K562 (cell line): ENCODE measurements at regions not wholly inside any gene's neighbourhood (a gene's known extent, or its start where the extent isn't known, plus 50 kb on each side); places are given as distances from the start of the nearest gene placed in this dataset.

ENCODE experiments used
- ARHGAP35 ChIP-seq: fragments of 450-650 bp; IDR thresholded peaks from 2 replicates; pipeline ENCODE4 v1.6.1; 2018; ENCODE audit not compliant: partially characterized antibody
- CREB1 ChIP-seq, 2 experiments: sonication (generic) in 1 of 2; formaldehyde crosslinking in 1 of 2; IDR thresholded peaks; 2 replicates each; pipeline versions ENCODE4 v1.6.1 to v1.8.0; 2012 to 2022; ENCODE audit warnings: inconsistent platforms in 1 of 2, mild to moderate bottlenecking in 1 of 2, missing genetic modification reagents in 1 of 2, moderate library complexity in 1 of 2
- ELF1 ChIP-seq: fragments of 200-800 bp; sonication (Bioruptor generic); IDR thresholded peaks from 2 replicates; pipeline ENCODE4 v1.6.1; 2016; ENCODE audit warnings: missing genetic modification characterization, missing compliant biosample characterization
- PBX2 ChIP-seq, 2 experiments: IDR thresholded peaks in 1 of 2; conservative IDR thresholded peaks in 1 of 2; 2 replicates each; pipeline ENCODE4 v1.6.1; 2016; ENCODE audit warnings: low read depth in 2 of 2, mild to moderate bottlenecking in 1 of 2, missing compliant biosample characterization in 1 of 2, missing genetic modification characterization in 1 of 2, moderate library complexity in 1 of 2
- RBM14 ChIP-seq: fragments of 200-400 bp; formaldehyde crosslinking; IDR thresholded peaks from 2 replicates; pipeline ENCODE4 v1.6.1; 2018; ENCODE audit warnings: low read depth, mild to moderate bottlenecking, low read length, moderate library complexity, borderline replicate concordance; ENCODE audit not compliant: insufficient read depth
- RNF219 ChIP-seq: fragments of 250-450 bp; sonication (Bioruptor Pico); IDR thresholded peaks from 2 replicates; pipeline ENCODE4 v1.5.0; 2022; ENCODE audit warnings: mild to moderate bottlenecking
- SNIP1 ChIP-seq: fragments of 450-650 bp; IDR thresholded peaks from 2 replicates; pipeline ENCODE4 v1.7.1; 2017; ENCODE audit warnings: low read depth, mild to moderate bottlenecking
- TRIM24 ChIP-seq, 2 experiments: fragments of 450-650 bp; IDR thresholded peaks; 2 replicates each; pipeline ENCODE4 v1.6.1; 2016
- ZNF644 ChIP-seq: fragments of 200-800 bp; sonication (Bioruptor generic); IDR thresholded peaks from 2 replicates; pipeline ENCODE4 v1.6.1; 2016; ENCODE audit warnings: low read depth, missing genetic modification characterization, missing compliant biosample characterization

- TF ChIP-seq TRIM24 (IDR thresholded peaks at IDR 0.05) (no peak), ELF1 (tag) (no peak), RNF219 (CRISPR knock-in tag) (no peak), CREB1 (IDR thresholded peaks at IDR 0.05) (no peak), CREB1 (CRISPR knock-in tag; IDR thresholded peaks at IDR 0.05) (no peak), SNIP1 (no peak), ARHGAP35 (no peak), ZNF644 (tag) (no peak), PBX2 (CRISPR knock-in tag; IDR thresholded peaks at IDR 0.05; ENCODE audit: low read depth) (no peak), PBX2 (tag; conservative IDR thresholded peaks at IDR 0.05; ENCODE audit: low read depth) (no peak), RBM14 (no peak)
- TF ChIP-seq, all 486 proteins: peak for 0
These were observed 216.2 kb downstream of the IRS2 start (continued) for GRCh38 chr13:109569958-109570711.
